Mesenchymal stem cell (in vitro differentiated cells and primary cell): ENCODE measurements at regions not wholly inside any gene's neighbourhood (a gene's known extent, or its start where the extent isn't known, plus 50 kb on each side); places are given as distances from the start of the nearest gene placed in this dataset.
"Not testable (repeated sequence)": the region's sequence is repeated elsewhere in the genome, so short reads cannot be mapped to it uniquely, and the experiment has no call there.

Experiments
- DNase-seq: peaks from one replicate; pipeline ENCODE4 v3.0.0-alpha.2; 2013
- H2AFZ ChIP-seq: one replicate; pipeline ENCODE4 v1.6.1; 2013; ENCODE audit warnings: low read depth, mild to moderate bottlenecking, control low read depth, inconsistent platforms, low read length, moderate library complexity
- H2AK5ac ChIP-seq: 2 replicates; pipeline ENCODE4 v1.6.1; 2013; ENCODE audit warnings: low read length, moderate library complexity, mild to moderate bottlenecking, inconsistent platforms; ENCODE audit not compliant: severe bottlenecking
- H2BK120ac ChIP-seq: one replicate; pipeline ENCODE4 v1.6.1; 2013; ENCODE audit warnings: low read depth, mild to moderate bottlenecking, inconsistent platforms, low read length, moderate library complexity
- H2BK12ac ChIP-seq, 2 experiments: one replicate each; pipeline ENCODE4 v1.6.1; 2013; ENCODE audit warnings: inconsistent platforms in 2 of 2, low read length in 2 of 2, mild to moderate bottlenecking in 2 of 2, moderate library complexity in 2 of 2, control low read depth in 1 of 2
- H2BK15ac ChIP-seq: one replicate; pipeline ENCODE4 v1.6.1; 2013; ENCODE audit warnings: mild to moderate bottlenecking, low read depth, inconsistent platforms; ENCODE audit not compliant: poor library complexity, severe bottlenecking
- H2BK5ac ChIP-seq: 2 replicates; pipeline ENCODE4 v1.6.1; 2013; ENCODE audit warnings: low read depth, mild to moderate bottlenecking, low read length, control low read depth, inconsistent platforms; ENCODE audit not compliant: poor library complexity, severe bottlenecking
- H3K14ac ChIP-seq, 2 experiments: one replicate each; pipeline ENCODE4 v1.6.1; 2013; ENCODE audit warnings: inconsistent platforms in 2 of 2, low read length in 2 of 2, control low read depth in 1 of 2, mild to moderate bottlenecking in 1 of 2, moderate library complexity in 1 of 2
- H3K18ac ChIP-seq, 2 experiments: one replicate each; pipeline ENCODE4 v1.6.1; 2013; ENCODE audit warnings: inconsistent platforms in 2 of 2, low read length in 2 of 2, control low read depth in 1 of 2, low read depth in 1 of 2, mild to moderate bottlenecking in 1 of 2
- H3K23ac ChIP-seq, 2 experiments: one replicate each; pipeline ENCODE4 v1.6.1; 2013; ENCODE audit warnings: inconsistent platforms in 2 of 2, low read length in 2 of 2, mild to moderate bottlenecking in 2 of 2, moderate library complexity in 2 of 2, control low read depth in 1 of 2
- H3K27ac ChIP-seq: 2 replicates; pipeline ENCODE4 v1.5.1; 2013; ENCODE audit warnings: mild to moderate bottlenecking, moderate library complexity, low read length, control low read depth, inconsistent platforms; ENCODE audit not compliant: poor library complexity, severe bottlenecking
- H3K27me3 ChIP-seq, 2 experiments: 2 replicates each; pipeline versions ENCODE4 v1.6.1 to v1.7.0; 2013; ENCODE audit warnings: low read length in 2 of 2, mild to moderate bottlenecking in 2 of 2, moderate library complexity in 2 of 2, control low read depth in 1 of 2, inconsistent platforms in 1 of 2; ENCODE audit not compliant: control insufficient read depth in 1 of 2, insufficient read depth in 1 of 2
- H3K36me3 ChIP-seq, 2 experiments: 2 replicates each; pipeline versions ENCODE4 v1.6.1 to v1.7.0; 2013; ENCODE audit warnings: low read length in 2 of 2, control low read depth in 1 of 2, inconsistent platforms in 1 of 2, low read depth in 1 of 2, mild to moderate bottlenecking in 1 of 2; ENCODE audit not compliant: insufficient read depth in 2 of 2, control insufficient read depth in 1 of 2
- H3K4ac ChIP-seq, 2 experiments: one replicate each; pipeline ENCODE4 v1.6.1; 2013; ENCODE audit warnings: inconsistent platforms in 2 of 2, low read length in 2 of 2, mild to moderate bottlenecking in 2 of 2, moderate library complexity in 2 of 2, control low read depth in 1 of 2, low read depth in 1 of 2
- H3K4me1 ChIP-seq: 2 replicates; pipeline ENCODE4 v1.6.1; 2013; ENCODE audit warnings: low read depth, low read length, control low read depth; ENCODE audit not compliant: control insufficient read depth, insufficient read depth
- H3K4me2 ChIP-seq: 2 replicates; pipeline ENCODE4 v1.6.1; 2013; ENCODE audit warnings: low read length, mild to moderate bottlenecking, inconsistent platforms; ENCODE audit not compliant: poor library complexity, severe bottlenecking
- H3K4me3 ChIP-seq, 2 experiments: 2 replicates each; pipeline versions ENCODE4 v1.5.1 to v1.7.0; 2013; ENCODE audit warnings: low read length in 2 of 2, mild to moderate bottlenecking in 2 of 2, control low read depth in 1 of 2, low read depth in 1 of 2; ENCODE audit not compliant: insufficient read depth in 1 of 2
- H3K79me1 ChIP-seq: replicated peaks from 2 replicates; pipeline ENCODE4 v1.6.1; 2013; ENCODE audit warnings: mild to moderate bottlenecking, control low read depth, low read length, inconsistent platforms; ENCODE audit not compliant: poor library complexity, severe bottlenecking
- H3K9ac ChIP-seq: 2 replicates; pipeline ENCODE4 v1.7.0; 2013; ENCODE audit warnings: mild to moderate bottlenecking, low read length, moderate library complexity
- H3K9me3 ChIP-seq: 2 replicates; pipeline ENCODE4 v1.7.0; 2013; ENCODE audit warnings: mild to moderate bottlenecking, low read length; ENCODE audit not compliant: control insufficient read depth
- H4K8ac ChIP-seq: one replicate; pipeline ENCODE4 v1.6.1; 2013; ENCODE audit warnings: inconsistent platforms, mild to moderate bottlenecking, low read length, moderate library complexity
- H4K91ac ChIP-seq: one replicate; pipeline ENCODE4 v1.6.1; 2013; ENCODE audit warnings: mild to moderate bottlenecking, low read length, inconsistent platforms
- WGBS: methylation state at CpG from one replicate; pipeline ENCODE4 v1.1.7; 2013; ENCODE audit warnings: mixed read lengths; 5-methylcytosine and 5-hydroxymethylcytosine counted together

DNA sequence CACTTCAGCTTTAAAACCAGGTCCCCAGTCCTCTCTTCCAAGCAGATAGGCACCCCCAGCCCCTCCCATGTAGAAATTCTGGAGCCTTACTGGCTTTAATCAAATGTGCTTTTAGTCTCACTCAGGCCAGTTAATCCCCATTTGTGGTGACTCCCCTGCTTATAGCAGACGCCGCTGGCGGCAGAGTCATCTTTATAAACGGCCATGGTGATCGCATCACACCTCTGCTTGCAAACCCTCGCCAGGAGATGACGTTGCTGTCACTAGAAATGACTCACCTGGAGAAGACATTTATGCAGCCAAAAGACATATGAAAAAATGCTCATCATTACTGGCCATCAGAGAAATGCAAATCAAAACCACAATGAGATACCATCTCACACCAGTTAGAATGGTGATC, 369.3 kb downstream of the VRK1 start:
- no peak overlapping the region for H3K9ac ChIP-seq
- no peak overlapping the region for H3K4me3 ChIP-seq
- H2BK5ac ChIP-seq = no peak overlapping the region
- H3K4me1 ChIP-seq = no peaks in the 10 kb centered on the region
- H3K4ac ChIP-seq = no peak overlapping the region
- H2BK12ac ChIP-seq = no peak overlapping the region
- H2BK15ac ChIP-seq = no peak overlapping the region
- no peaks in the 10 kb centered on the region for H3K9me3 ChIP-seq
- no peak overlapping the region for H2AFZ ChIP-seq
- no peak for DNase-seq
- H3K27me3 ChIP-seq = no peaks in the 10 kb centered on the region
- H2AK5ac ChIP-seq = no peak overlapping the region
- H3K14ac ChIP-seq = no peak overlapping the region
- no peaks in the 10 kb centered on the region for H3K79me1 ChIP-seq
- H2BK120ac ChIP-seq = no peak overlapping the region
- H3K18ac ChIP-seq = no peak overlapping the region
- no peak overlapping the region for H3K27ac ChIP-seq
- H3K4me2 ChIP-seq = no peak overlapping the region
- WGBS = 92% methylated on average over 7 of the region's 7 CpGs
- H4K91ac ChIP-seq = no peak overlapping the region
- no peaks in the 10 kb centered on the region for H3K36me3 ChIP-seq
- no peak overlapping the region for H4K8ac ChIP-seq
- H3K23ac ChIP-seq = no peak overlapping the region

DNA sequence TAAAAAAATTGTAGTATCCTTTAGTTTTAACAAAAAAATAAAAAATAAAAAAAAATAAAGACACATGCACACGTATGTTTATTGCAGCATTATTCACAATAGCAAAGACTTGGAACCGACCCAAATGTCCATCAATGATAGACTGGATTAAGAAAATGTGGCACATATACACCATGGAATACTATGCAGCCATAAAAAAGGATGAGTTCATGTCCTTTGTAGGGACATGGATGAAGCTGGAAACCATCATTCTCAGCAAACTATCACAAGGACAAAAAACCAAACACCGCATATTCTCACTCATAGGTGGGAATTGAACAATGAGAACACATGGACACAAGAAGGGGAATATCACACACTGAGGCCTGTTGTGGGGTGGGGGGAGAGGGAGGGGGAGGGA, 370.4 kb downstream of the VRK1 start:
- not testable (repeated sequence) for H2BK5ac ChIP-seq, H2AFZ ChIP-seq, H3K4me2 ChIP-seq, H2BK15ac ChIP-seq, H3K9me3 ChIP-seq, H3K27me3 ChIP-seq, H3K14ac ChIP-seq, H3K18ac ChIP-seq, H3K79me1 ChIP-seq, H3K27ac ChIP-seq, H2AK5ac ChIP-seq, H3K4ac ChIP-seq, H3K36me3 ChIP-seq, H4K91ac ChIP-seq, H2BK120ac ChIP-seq, H3K4me3 ChIP-seq, H3K23ac ChIP-seq, H3K9ac ChIP-seq, H4K8ac ChIP-seq, H3K4me1 ChIP-seq, DNase-seq, H2BK12ac ChIP-seq
- no CpG with 5 or more reads among the region's 3 CpGs for WGBS

DNA sequence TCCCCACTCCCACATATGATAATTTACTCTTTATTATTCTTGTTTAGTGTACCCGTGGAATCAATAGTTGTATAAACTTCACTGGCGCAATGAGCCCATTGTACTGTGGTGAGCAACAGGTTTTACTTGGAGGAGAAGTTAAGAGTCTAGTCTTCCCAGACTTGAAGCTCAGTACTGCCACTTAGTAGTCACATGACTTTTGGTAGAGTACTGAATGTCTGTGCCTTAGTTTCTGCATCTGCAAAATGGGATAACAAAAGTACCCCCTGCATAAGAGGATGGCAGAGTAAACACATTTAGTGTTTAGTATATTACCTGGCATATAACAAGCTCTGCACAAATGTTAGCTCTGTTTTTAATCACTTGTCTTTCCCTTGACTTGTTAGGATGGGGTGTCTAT, 375.5 kb downstream of the VRK1 start:
- H2BK15ac ChIP-seq = no peak overlapping the region
- no peak overlapping the region for H2BK12ac ChIP-seq
- H2BK120ac ChIP-seq = no peak overlapping the region
- H3K4ac ChIP-seq = no peak overlapping the region
- no peak overlapping the region for H2BK5ac ChIP-seq
- no peaks in the 10 kb centered on the region for H3K9me3 ChIP-seq
- no peaks in the 10 kb centered on the region for H3K27me3 ChIP-seq
- no peak overlapping the region for H3K18ac ChIP-seq
- H3K36me3 ChIP-seq = no peaks in the 10 kb centered on the region
- no peak overlapping the region for H2AFZ ChIP-seq
- no peak overlapping the region for H3K4me3 ChIP-seq
- H3K23ac ChIP-seq = no peak overlapping the region
- no peak overlapping the region for H4K91ac ChIP-seq
- H3K4me1 ChIP-seq = no peaks in the 10 kb centered on the region
- H3K9ac ChIP-seq = no peak overlapping the region
- H3K4me2 ChIP-seq = no peak overlapping the region
- no peak overlapping the region for H4K8ac ChIP-seq
- no peak overlapping the region for H2AK5ac ChIP-seq
- WGBS = 75% methylated on average over 2 of the region's 2 CpGs
- no peaks in the 10 kb centered on the region for H3K79me1 ChIP-seq
- no peak overlapping the region for H3K14ac ChIP-seq
- no peak for DNase-seq
- H3K27ac ChIP-seq = no peak overlapping the region

DNA sequence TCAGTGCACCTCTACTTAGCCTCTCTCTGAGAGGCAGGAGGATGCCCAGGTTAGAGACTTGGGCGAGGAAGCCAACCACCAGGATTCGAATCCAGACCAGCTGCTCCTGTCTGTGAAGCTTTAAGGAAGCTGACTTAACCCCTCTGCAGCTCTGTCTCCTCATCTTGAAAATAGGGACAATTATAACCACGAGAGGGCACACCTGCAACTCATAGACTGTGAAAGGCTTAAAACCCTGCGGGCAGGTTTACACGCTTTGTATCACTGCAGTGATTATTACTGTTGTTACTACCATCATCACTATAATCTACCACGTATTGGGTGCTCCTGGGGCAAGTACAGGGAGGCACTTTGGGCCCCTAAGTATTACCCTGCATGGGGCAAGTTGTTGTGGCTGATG, 379.8 kb downstream of the VRK1 start:
- Histone ChIP-seq H4K8ac (no peak overlapping the region), H3K14ac (no peak overlapping the region), H3K23ac (no peak overlapping the region), H3K9ac (no peak overlapping the region), H3K18ac (no peak overlapping the region), H3K27me3 (no peaks in the 10 kb centered on the region), H3K4me1 (no peaks in the 10 kb centered on the region), H3K9me3 (no peaks in the 10 kb centered on the region), H4K91ac (no peak overlapping the region), H2BK12ac (no peak overlapping the region), H2AK5ac (no peak overlapping the region), H3K4me3 (no peak overlapping the region), H3K36me3 (no peaks in the 10 kb centered on the region), H2BK15ac (no peak overlapping the region), H3K27ac (no peak overlapping the region), H3K79me1 (no peaks in the 10 kb centered on the region), H3K4me2 (no peak overlapping the region), H3K4ac (no peak overlapping the region), H2AFZ (no peak overlapping the region), H2BK5ac (no peak overlapping the region), H2BK120ac (no peak overlapping the region)
- 61% methylated on average over 6 of the region's 6 CpGs for WGBS
- DNase-seq = no peak
